Psoas muscle (tissue), 7 donors: ENCODE measurements at regions not wholly inside any gene's neighbourhood (a gene's known extent, or its start where the extent isn't known, plus 50 kb on each side); places are given as distances from the start of the nearest gene placed in this dataset.

ENCODE experiments used
- ATAC-seq, 4 donors: fragments of 200-7000 bp; cut with Tn5 transposase; one replicate each; pipeline ENCODE4 v1.9.1; 2020; ENCODE audit warnings: moderate library complexity in 3 of 4, mild to moderate bottlenecking in 2 of 4
- DNase-seq, 2 donors: peaks; one replicate each; pipeline ENCODE4 v3.0.0-alpha.2; 2020
- H3K27ac ChIP-seq: fragments of 200-600 bp; one replicate; pipeline ENCODE4 v1.8.0; 2022
- H3K27me3 ChIP-seq, 3 donors: fragments of 200-600 bp in 1 of 3; one replicate each; pipeline versions ENCODE4 v1.6.1 to v1.8.0; 2013 to 2022; ENCODE audit warnings: low read length in 2 of 3, mild to moderate bottlenecking in 2 of 3, moderate library complexity in 1 of 3; ENCODE audit not compliant: insufficient read depth in 3 of 3
- H3K36me3 ChIP-seq, 2 donors: fragments of 200-600 bp in 1 of 2; one replicate each; pipeline versions ENCODE4 v1.6.1 to v1.8.0; 2013 to 2022; ENCODE audit warnings: low read depth in 1 of 2, mild to moderate bottlenecking in 1 of 2, moderate library complexity in 1 of 2; ENCODE audit not compliant: insufficient read depth in 1 of 2
- H3K4me1 ChIP-seq: fragments of 200-600 bp; one replicate; pipeline ENCODE4 v1.8.0; 2022
- H3K4me3 ChIP-seq: fragments of 200-600 bp; one replicate; pipeline ENCODE4 v1.8.0; 2022; ENCODE audit warnings: mild to moderate bottlenecking
- H3K9me3 ChIP-seq: fragments of 200-600 bp; one replicate; pipeline ENCODE4 v1.8.0; 2022
- WGBS, 3 donors: extraction: QIAGEN DNeasy Blood & Tissue Kit; methylation state at CpG; one replicate each; pipeline versions ENCODE4 v1.1.6 to v1.1.7; 2013; 5-methylcytosine and 5-hydroxymethylcytosine counted together
- intact Hi-C, 2 donors: fragments of 100-400 bp; cut with DNase I; formaldehyde crosslinking; loops; one replicate each; pipeline versions ENCODE4 v1.11.0 to v1.14.2; 2022
- TF ChIP-seq, protein P1 (sequence below): fragments of 200-600 bp; IDR thresholded peaks from one replicate; pipeline ENCODE4 v1.8.0; 2022; ENCODE audit warnings: antibody characterized with exemption
- donor health status: healthy with polysubstance abuse.
- donor health status: DM: no; HTN: no; CAD: no; lungs with moderate emphysema.
- donor health status: Bipolar disorder and iron deficiency.
- donor health status: healthy.
- donor health status: DM: yes; HTN: yes; CAD: no.
- donor health status: DM: no; HTN: no; CAD: no.
- donor health status: DM: yes; HTN: yes; CAD: no.

GRCh38 chr11:107222916-107223460 is 204.7 kb upstream of the GUCY1A2 start:
- no peaks in the 10 kb centered on the region for H3K4me1 ChIP-seq
- no peaks in the 10 kb centered on the region for H3K9me3 ChIP-seq
- H3K36me3 ChIP-seq, result no peaks in the 10 kb centered on the region
- H3K27me3 ChIP-seq, result no peaks in the 10 kb centered on the region
- TF ChIP-seq, protein P1, sequence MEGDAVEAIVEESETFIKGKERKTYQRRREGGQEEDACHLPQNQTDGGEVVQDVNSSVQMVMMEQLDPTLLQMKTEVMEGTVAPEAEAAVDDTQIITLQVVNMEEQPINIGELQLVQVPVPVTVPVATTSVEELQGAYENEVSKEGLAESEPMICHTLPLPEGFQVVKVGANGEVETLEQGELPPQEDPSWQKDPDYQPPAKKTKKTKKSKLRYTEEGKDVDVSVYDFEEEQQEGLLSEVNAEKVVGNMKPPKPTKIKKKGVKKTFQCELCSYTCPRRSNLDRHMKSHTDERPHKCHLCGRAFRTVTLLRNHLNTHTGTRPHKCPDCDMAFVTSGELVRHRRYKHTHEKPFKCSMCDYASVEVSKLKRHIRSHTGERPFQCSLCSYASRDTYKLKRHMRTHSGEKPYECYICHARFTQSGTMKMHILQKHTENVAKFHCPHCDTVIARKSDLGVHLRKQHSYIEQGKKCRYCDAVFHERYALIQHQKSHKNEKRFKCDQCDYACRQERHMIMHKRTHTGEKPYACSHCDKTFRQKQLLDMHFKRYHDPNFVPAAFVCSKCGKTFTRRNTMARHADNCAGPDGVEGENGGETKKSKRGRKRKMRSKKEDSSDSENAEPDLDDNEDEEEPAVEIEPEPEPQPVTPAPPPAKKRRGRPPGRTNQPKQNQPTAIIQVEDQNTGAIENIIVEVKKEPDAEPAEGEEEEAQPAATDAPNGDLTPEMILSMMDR, result no peak
- WGBS, 3 donors, result 73 to 86% (median 84%) methylated on average over 5 of the region's 5 CpGs
- intact Hi-C loops, result no loop called here
- no peak overlapping the region for H3K27ac ChIP-seq
- no peak overlapping the region for H3K4me3 ChIP-seq
- DNase-seq (no peak), ATAC-seq (no peak)

GRCh38 chr11:107222431-107222830 is 204.2 kb upstream of the GUCY1A2 start:
- 64 to 74% (median 73%) methylated on average over 2 of the region's 2 CpGs for WGBS, 3 donors
- Histone ChIP-seq H3K36me3 (no peaks in the 10 kb centered on the region), H3K9me3 (no peaks in the 10 kb centered on the region), H3K27ac (no peak overlapping the region), H3K4me1 (no peaks in the 10 kb centered on the region), H3K27me3 (no peaks in the 10 kb centered on the region), H3K4me3 (no peak overlapping the region)
- intact Hi-C loops, result no loop called here
- ATAC-seq (no peak), DNase-seq (no peak)
- TF ChIP-seq, protein P1, result no peak

GRCh38 chr11:107221748-107222285 is 203.5 kb upstream of the GUCY1A2 start:
- Histone ChIP-seq H3K9me3 (no peaks in the 10 kb centered on the region), H3K4me1 (no peaks in the 10 kb centered on the region), H3K36me3 (no peaks in the 10 kb centered on the region), H3K27me3 (no peaks in the 10 kb centered on the region), H3K27ac (no peak overlapping the region), H3K4me3 (no peak overlapping the region)
- intact Hi-C loops, result no loop called here
- ATAC-seq (no peak), DNase-seq (no peak)
- TF ChIP-seq, protein P1, result no peak
- WGBS, 3 donors, result 35 to 45% (median 38%) methylated on average over 4 of the region's 4 CpGs

DNA sequence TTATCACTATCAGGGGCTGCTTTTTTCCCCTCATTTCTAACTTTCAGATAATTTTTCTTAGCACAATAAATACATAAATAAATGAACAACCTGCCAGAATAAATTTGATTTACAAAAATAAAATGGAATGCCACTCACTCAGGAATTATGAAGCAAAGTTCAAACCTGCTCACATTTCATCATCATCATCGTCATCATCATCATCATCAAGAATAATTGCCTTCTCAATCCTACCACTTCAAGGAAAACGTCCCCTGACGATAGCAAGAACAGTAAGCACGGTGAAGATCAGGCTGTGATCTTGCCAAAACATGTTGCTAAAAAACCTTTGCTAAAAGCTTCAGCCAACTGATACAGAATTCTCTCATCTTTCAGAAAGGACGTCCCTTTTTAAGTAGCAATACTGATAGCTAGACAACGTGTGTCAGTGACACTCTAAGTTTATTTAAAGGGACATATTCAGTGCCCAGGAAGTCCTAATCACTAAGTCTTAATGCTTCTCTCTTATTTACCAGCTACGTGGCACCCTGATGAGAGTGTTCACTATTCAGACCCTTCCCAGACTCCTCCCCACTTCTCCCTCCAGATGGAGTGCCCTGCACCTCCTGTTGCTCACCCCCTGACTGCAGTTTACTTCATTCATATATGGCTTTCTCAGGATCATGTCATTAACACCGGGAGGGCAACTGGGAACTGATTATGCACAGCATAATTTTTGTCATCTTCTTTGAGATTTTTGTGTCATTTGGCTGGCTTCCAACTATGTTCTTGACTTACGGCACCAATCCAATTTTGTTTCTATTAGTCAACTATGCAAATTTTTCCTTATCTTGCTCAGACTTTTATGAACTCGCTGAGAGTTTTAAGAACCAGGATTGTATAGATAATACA is 200.1 kb upstream of the GUCY1A2 start:
- DNase-seq (no peak), ATAC-seq (no peak)
- Histone ChIP-seq H3K27ac (no peak overlapping the region), H3K9me3 (no peaks in the 10 kb centered on the region), H3K27me3 (no peaks in the 10 kb centered on the region), H3K36me3 (no peaks in the 10 kb centered on the region), H3K4me1 (no peaks in the 10 kb centered on the region), H3K4me3 (no peak overlapping the region)
- TF ChIP-seq, protein P1, result no peak
- intact Hi-C loops, result no loop called here
- WGBS, 3 donors, result 41 to 51% (median 49%) methylated on average over 10 of the region's 10 CpGs
